ENCODE measurements at regions not wholly inside any gene's neighbourhood (a gene's known extent, or its start where the extent isn't known, plus 50 kb on each side); places are given as distances from the start of the nearest gene placed in this dataset.

DNA sequence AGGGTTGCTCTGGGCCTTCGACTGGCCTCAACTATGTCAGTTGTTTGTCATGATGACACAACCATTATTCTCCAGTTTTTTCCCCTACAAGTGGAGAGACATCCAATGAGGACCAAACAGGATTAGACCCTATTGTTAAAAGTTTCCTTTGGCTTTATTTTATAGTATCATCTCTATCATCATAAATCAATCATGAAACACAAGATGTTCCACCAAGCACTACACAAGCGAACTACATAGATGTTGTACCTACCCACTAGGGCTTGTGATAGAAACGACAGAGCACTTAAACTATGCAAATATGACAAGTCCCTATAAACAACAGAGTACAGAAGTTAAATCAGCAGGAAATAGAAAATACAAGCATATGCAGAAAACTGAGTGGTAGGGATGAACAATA, 422.5 kb upstream of the MARCKS start:
- no peak for DNase-seq

DNA sequence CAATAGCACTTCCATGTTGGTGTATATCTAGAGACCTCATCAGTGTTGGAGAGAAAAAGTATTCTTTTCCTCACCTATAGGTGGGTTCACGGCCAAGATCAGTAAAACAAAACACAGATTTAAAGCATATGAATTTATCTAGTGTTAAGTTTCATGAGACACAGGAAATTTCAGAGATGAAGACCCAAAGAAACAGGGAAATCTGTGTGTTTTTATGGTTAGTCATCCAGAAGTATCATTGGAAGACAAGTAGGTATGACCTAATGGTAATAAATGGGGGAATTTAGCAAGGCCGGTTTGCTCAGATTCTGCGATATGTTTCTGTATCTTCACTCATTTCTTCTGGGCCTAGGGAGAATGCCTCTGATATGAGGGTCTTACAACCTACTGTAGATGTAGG, 419.6 kb upstream of the MARCKS start:
- no peak for DNase-seq

GRCh38 chr6:113439866-113440265, 417.3 kb upstream of the MARCKS start:
- no peak for DNase-seq

GRCh38 chr6:113442040-113442439, 415.1 kb upstream of the MARCKS start:
- DNase-seq: no peak

GRCh38 chr6:113445201-113445600, 411.9 kb upstream of the MARCKS start:
- DNase-seq: no peak

- DNase-seq: no peak
Observed at GRCh38 chr6:113447088-113447831, 409.9 kb upstream of the MARCKS start.

DNA sequence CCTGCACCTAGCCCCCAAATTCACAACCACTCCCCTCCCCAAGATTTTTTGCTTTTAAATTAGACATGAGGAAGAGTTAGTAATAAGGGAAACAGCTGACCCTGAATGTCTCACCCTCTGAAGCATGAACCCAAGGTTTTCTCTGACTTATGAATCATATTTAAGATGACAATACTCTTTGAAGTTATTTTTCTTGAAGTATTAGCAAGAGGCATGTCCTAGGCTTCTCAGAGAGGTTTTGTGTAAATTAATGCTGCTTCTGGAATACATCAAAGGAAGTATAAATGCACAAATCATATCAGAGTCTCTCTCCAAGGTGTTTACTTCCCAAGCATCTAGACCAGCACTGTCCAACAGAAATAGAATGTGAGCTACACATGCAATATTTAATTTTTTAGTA, 408.1 kb upstream of the MARCKS start:
- no peak for DNase-seq

DNA sequence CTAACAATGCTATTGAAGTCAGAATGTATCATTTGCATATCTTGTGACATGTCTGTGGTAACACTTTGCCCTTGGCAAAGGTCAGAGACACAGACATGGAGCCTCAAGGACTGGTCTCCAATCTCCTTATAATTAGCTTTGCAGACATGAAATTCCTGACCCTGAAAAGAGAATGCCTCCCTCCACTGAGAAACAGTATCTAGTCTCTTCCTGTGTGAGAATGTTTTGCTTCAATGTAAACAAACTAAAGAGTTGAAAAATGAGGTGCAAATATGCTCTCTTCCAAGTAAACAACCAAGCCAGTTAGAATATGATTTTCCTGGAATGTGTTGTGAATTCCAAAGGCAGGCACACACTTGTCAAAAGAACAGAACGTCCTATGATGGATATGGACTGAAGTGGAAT, 407.1 kb upstream of the MARCKS start:
- DNase-seq: no peak

DNA sequence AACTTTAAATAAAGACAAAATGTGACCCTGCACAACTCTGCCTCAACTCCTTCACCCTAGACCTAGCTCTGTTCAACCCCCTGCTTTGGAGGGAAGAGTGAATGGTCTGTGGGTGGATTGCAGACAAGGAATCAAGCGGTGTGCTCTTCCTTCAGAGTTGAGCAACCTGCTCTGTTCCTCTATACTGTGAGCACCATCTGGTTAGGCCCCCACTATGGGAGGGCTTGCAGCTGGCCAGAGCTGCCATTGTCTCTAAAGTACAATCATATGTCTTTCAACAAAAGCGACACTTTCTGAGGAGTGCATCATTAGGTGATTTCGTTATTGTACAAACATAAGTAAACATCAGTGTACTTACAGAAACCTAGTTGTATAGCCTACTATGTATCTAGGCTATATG, 406.1 kb upstream of the MARCKS start:
- no peak for DNase-seq

DNA sequence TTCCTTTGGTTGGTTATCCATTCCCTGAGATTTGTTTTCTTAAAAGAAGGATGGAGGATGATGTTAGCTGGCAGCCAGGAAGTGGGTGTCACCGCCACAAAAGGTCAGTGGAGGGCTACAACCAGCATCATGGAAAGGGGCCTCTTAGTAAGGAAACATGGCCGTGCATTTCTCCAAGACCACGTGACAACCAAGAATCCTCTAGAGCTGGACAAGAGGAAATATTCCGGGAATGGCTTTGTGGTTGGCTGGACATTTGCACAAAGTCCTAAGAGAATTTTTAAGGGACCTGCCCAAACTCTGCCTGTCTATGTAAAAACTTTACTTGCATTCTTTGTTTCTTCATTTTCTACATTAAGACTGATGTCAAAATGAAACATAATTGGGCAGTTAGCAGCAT, 399.9 kb upstream of the MARCKS start:
- no peak for DNase-seq

- no peak for DNase-seq
Observed at GRCh38 chr6:113457751-113458150, 399.4 kb upstream of the MARCKS start.

DNA sequence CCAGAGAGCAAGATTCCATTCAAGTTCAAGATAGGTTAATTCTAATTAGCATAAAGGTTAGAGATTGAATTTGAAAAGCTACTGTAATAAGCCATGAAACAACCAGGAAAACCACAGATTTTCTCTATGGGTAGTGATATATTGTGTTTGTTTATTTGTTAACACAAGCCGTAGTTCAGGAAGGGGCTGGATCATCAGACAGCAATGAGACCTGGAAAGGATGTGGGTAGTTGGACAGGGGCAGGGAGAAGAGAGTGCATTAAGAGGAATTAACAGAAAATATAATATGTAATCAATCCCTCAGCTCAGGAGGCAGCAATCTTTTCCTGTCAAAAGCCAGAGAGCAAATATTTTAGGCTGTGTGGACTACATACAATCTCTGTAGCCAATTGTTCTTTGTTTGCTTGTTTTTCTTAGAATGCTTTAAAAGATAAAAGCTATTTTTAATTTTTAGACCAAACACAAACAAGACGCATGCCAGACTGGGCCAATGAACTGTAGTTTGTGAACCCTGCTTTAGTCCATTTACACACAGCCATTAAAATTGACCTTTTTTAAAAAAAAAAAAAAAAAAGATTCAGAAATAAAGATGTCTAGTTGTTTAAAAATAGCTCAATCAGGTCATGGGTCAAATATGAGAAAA, 398.7 kb upstream of the MARCKS start:
- DNase-seq: no peak

DNA sequence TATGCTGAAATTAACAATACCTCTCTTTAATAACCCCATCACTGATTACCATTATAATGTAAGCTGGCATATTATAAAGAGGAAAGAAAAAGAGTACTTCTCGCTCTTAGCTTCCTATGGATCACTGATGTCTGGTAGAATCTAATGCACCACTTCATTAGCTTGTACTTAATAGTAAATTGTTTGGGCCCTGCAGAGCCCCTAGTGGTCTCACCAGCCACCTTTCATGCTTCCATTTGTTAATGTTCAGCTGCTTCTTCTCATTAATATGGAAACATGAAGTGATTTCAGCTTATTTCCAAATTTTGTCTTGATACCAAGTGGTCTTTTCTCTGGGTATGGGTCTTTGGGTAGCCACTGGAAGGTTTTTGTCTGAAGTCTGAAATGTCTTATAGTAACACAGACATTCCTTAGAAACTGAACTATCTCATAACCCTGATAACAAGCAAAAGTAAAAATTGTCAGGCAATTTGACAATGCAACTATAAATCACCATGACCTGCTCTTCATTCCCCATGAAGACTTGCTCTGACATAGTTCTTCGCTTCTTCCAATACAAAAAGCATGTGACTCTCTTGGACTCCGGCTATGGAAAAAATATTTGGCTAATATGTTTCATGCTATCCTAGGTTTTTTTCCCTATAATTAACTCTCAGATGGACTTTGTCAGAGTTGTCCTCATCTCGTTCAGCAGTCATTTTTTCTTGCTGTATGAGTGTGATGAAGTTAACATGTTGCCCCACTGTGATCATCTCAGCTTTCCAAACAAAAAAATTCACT, 395.8 kb upstream of the MARCKS start:
- no peak for DNase-seq

- no peak for DNase-seq
Observed at GRCh38 chr6:113464536-113464935, 392.6 kb upstream of the MARCKS start.

DNA sequence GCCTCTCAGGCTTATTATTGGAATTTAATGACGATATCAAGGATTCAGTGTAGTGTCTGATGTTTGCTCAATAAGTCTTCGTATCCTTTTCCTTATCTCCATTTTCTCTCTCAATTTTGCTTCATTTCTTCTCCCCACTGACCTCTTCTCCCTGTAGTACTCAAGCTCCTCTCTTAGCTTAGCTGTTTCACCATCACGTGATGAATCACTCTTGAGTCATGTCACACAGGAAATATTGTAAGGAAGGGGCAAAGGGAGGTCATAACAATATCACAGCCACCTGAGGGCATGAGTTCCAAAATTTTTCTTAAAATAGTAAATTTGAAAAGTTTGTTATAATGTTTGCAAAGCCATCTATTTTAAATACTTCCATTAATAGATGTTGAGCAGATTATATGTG, 392.2 kb upstream of the MARCKS start:
- no peak for DNase-seq

GRCh38 chr6:113466526-113466925, 390.6 kb upstream of the MARCKS start:
- DNase-seq: no peak

GRCh38 chr6:113475392-113475791, 381.8 kb upstream of the MARCKS start:
- no peak for DNase-seq

DNA sequence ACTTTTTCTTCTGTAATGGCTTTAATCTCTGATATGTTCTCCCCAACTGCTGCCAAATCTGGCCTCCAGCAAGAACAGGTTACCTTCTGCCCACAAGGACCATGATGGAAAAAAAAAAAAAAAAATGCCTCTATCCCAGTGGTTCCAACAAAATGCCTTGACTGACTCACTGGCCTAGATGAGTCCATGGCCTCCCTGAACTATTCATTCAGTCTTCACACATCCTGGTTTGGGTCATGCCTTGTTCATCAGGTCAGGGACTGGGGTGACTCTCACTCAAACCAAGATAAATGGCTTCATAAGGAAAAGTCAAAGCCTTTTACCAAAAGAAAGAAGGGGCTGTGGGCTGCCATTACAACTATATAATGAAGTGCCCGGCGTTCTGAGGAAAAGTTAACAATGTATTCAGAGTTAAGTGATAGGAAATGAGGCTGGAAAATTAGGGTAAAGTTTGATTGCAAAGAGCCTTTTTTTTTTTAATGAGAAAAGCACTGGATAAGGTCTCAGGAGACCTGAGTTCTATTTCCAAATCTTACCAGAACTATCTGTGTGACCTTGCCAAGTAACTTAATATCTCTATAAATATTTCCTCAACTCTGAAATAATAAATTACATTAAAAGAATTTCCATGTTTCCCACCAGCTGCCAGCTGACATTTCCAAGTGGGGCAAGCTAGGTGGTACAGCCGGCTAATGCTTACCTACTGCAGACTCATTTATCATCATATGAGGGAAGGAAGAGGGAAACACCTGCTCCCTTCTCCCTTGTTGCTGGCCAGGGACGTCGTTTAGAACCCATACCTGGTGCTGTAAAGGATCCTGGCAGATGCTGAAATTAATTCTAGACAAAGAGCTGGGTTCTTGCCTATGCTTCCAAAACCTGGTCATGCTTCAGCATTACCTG, 380.0 kb upstream of the MARCKS start:
- DNase-seq: no peak

DNA sequence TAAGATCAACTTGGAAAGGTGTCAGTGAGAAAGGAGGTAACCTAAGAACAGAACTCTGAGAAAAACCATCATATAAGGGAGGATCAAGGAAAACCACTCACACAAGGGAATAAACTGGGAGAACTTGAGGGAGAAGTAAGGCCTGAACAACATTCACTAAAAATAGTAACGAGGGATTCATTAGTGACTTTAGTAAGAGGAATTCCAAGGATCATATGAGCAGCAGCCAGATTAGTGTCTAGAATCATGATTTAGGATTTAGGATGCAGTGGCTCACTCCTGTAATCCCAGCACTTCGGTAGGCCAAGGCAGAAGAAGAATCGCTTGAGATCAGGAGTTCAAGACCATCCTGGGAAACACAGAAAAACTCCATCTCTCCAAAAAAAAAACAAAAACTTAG, 376.5 kb upstream of the MARCKS start:
- no peak for DNase-seq

- DNase-seq: no peak
Observed at GRCh38 chr6:113481458-113481857, 375.7 kb upstream of the MARCKS start.

- no peak for DNase-seq
Observed at GRCh38 chr6:113481910-113482309, 375.2 kb upstream of the MARCKS start.

- no peak for DNase-seq
Observed at GRCh38 chr6:113482771-113483170, 374.4 kb upstream of the MARCKS start.

DNA sequence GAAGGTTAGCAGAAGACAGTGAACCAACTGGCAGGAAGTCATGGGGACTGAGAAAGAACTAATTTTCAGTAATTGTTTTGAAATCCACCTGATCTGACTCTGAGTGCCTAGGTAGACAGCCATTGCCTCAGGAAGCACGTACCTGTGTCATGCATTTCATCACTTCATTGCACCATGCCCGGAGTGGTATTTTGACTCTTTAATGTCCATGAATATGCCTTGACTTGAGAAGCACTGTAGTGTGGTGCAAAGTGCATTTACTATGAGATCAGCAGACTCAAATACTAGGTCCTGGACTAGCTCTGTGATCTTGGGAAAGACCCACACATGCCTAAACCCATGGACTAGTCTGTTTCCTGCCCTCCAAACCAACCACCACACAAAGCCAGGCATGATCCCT, 370.9 kb upstream of the MARCKS start:
- no peak for DNase-seq

Measured in NCI-H187 treated with DMSO at 0.1 percent for 48 hours (cell line).